OCI-LY3 (cell line): ENCODE measurements at regions not wholly inside any gene's neighbourhood (a gene's known extent, or its start where the extent isn't known, plus 50 kb on each side); places are given as distances from the start of the nearest gene placed in this dataset.

ENCODE experiments used
- H2AFZ ChIP-seq: fragments of 200-600, 300-600 bp; shearing (Covaris generic); 2 replicates; pipeline ENCODE4 v1.6.0; 2014; ENCODE audit warnings: antibody characterized with exemption, low read depth, low read length
- H3K27ac ChIP-seq: fragments of 200-600, 300-600 bp; sonication (generic); 2 replicates; pipeline ENCODE4 v1.5.1; 2014; ENCODE audit warnings: mild to moderate bottlenecking, low read length, moderate library complexity, mixed read lengths
- H3K27me3 ChIP-seq: fragments of 200-600, 300-600 bp; sonication (generic); 2 replicates; pipeline ENCODE4 v1.6.1; 2014; ENCODE audit warnings: low read depth, low read length, mixed read lengths
- H3K36me3 ChIP-seq: fragments of 200-600, 300-600 bp; sonication (generic); replicated peaks from 2 replicates; pipeline ENCODE3; 2014; ENCODE audit warnings: low read depth, low read length, mixed read lengths
- H3K4me1 ChIP-seq: fragments of 300-600, 200-600 bp; sonication (generic); 2 replicates; pipeline ENCODE4 v1.6.1; 2014; ENCODE audit warnings: low read length, mixed read lengths
- H3K4me2 ChIP-seq: fragments of 200-600, 300-600 bp; sonication (generic); 2 replicates; pipeline ENCODE4 v1.6.1; 2014; ENCODE audit warnings: low read length, mixed read lengths
- H3K4me3 ChIP-seq: fragments of 300-600, 200-600 bp; sonication (generic); 2 replicates; pipeline ENCODE4 v1.5.1; 2014; ENCODE audit warnings: antibody characterized with exemption, mild to moderate bottlenecking, low read length, moderate library complexity
- H3K79me2 ChIP-seq: fragments of 300-600, 200-600 bp; shearing (Covaris generic); 2 replicates; pipeline ENCODE4 v1.6.1; 2014; ENCODE audit warnings: mild to moderate bottlenecking, low read length, mixed read lengths
- H3K9ac ChIP-seq: fragments of 300-600, 200-600 bp; shearing (Covaris generic); 2 replicates; pipeline ENCODE4 v1.6.0; 2014; ENCODE audit warnings: mild to moderate bottlenecking, low read length, moderate library complexity
- H3K9me3 ChIP-seq: fragments of 200-600, 300-600 bp; shearing (Covaris generic); 2 replicates; pipeline ENCODE4 v1.6.1; 2014; ENCODE audit warnings: low read length, mixed read lengths; ENCODE audit not compliant: insufficient read depth
- H4K20me1 ChIP-seq: fragments of 200-600, 300-600 bp; sonication (generic); 2 replicates; pipeline ENCODE4 v1.6.1; 2016; ENCODE audit warnings: low read length, mixed read lengths; ENCODE audit not compliant: insufficient read depth
- EZH2phosphoT487 ChIP-seq: fragments of 200-600 bp; shearing (Covaris generic); IDR thresholded peaks from 2 replicates; pipeline ENCODE4 v1.6.1; 2018; ENCODE audit warnings: antibody characterized with exemption, mixed run types, low read depth
- TF ChIP-seq, protein P1 (sequence below): fragments of 200-600, 300-600 bp; sonication (generic); IDR thresholded peaks from 2 replicates; pipeline ENCODE4 v1.5.1; 2014; ENCODE audit warnings: antibody characterized with exemption, low read length, low read depth

- H3K79me2 ChIP-seq, result no peaks in the 10 kb centered on the region
- no peaks in the 10 kb centered on the region for H3K9me3 ChIP-seq
- no peaks in the 10 kb centered on the region for H3K36me3 ChIP-seq
- H3K4me3 ChIP-seq, result no peak overlapping the region
- no peak overlapping the region for H3K9ac ChIP-seq
- H4K20me1 ChIP-seq, result no peaks in the 10 kb centered on the region
- no peaks in the 10 kb centered on the region for H3K4me1 ChIP-seq
- H3K27ac ChIP-seq, result no peak overlapping the region
- no peak overlapping the region for H3K4me2 ChIP-seq
- peaks cover 29% of the 10 kb centered on the region for H3K27me3 ChIP-seq
- H2AFZ ChIP-seq, result no peak overlapping the region
- TF ChIP-seq, protein P1, sequence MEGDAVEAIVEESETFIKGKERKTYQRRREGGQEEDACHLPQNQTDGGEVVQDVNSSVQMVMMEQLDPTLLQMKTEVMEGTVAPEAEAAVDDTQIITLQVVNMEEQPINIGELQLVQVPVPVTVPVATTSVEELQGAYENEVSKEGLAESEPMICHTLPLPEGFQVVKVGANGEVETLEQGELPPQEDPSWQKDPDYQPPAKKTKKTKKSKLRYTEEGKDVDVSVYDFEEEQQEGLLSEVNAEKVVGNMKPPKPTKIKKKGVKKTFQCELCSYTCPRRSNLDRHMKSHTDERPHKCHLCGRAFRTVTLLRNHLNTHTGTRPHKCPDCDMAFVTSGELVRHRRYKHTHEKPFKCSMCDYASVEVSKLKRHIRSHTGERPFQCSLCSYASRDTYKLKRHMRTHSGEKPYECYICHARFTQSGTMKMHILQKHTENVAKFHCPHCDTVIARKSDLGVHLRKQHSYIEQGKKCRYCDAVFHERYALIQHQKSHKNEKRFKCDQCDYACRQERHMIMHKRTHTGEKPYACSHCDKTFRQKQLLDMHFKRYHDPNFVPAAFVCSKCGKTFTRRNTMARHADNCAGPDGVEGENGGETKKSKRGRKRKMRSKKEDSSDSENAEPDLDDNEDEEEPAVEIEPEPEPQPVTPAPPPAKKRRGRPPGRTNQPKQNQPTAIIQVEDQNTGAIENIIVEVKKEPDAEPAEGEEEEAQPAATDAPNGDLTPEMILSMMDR, result no peak
- TF ChIP-seq EZH2phosphoT487, result no peak
Measured at GRCh38 chr1:209444961-209445360, 138.6 kb upstream of the CAMK1G start.

DNA sequence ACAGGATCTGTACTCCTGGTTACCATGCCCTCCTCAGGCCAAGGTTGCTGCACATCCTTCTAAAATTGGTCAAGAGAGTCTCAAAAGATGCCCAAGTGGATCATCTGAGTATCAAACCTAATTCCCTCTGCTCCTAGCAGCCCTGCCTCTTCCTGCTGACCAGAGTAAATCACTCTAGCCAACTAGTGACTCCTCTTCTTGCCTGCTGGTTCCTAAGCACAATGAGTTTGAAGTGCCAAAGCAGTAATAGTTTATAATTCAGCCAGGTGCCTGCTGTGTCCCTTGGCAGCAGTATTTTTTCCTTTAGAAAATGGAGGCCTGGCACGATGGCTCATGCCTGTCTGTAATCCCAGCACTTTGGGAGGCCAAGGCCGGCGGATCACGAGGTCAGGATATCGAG, 137.9 kb upstream of the CAMK1G start:
- Histone ChIP-seq H3K36me3 (no peaks in the 10 kb centered on the region), H3K4me1 (no peaks in the 10 kb centered on the region), H3K27me3 (peaks cover 29% of the 10 kb centered on the region), H3K4me2 (no peak overlapping the region), H3K9ac (no peak overlapping the region), H3K9me3 (no peaks in the 10 kb centered on the region), H2AFZ (no peak overlapping the region), H3K27ac (no peak overlapping the region), H4K20me1 (no peaks in the 10 kb centered on the region), H3K79me2 (no peaks in the 10 kb centered on the region), H3K4me3 (no peak overlapping the region)
- no peak for TF ChIP-seq EZH2phosphoT487
- TF ChIP-seq, protein P1, result no peak

GRCh38 chr1:209446356-209446755, 137.2 kb upstream of the CAMK1G start:
- H3K4me3 ChIP-seq, result no peak overlapping the region
- no peak overlapping the region for H3K9ac ChIP-seq
- H3K4me1 ChIP-seq, result no peaks in the 10 kb centered on the region
- no peak overlapping the region for H3K4me2 ChIP-seq
- no peak overlapping the region for H2AFZ ChIP-seq
- peaks cover 22% of the 10 kb centered on the region for H3K27me3 ChIP-seq
- H3K36me3 ChIP-seq, result no peaks in the 10 kb centered on the region
- no peaks in the 10 kb centered on the region for H3K79me2 ChIP-seq
- no peaks in the 10 kb centered on the region for H3K9me3 ChIP-seq
- H4K20me1 ChIP-seq, result no peaks in the 10 kb centered on the region
- TF ChIP-seq EZH2phosphoT487, result no peak
- TF ChIP-seq, protein P1, result no peak
- H3K27ac ChIP-seq, result no peak overlapping the region

- TF ChIP-seq EZH2phosphoT487, result no peak
- TF ChIP-seq, protein P1, result no peak
- no peak overlapping the region for H3K27ac ChIP-seq
- no peaks in the 10 kb centered on the region for H3K36me3 ChIP-seq
- H3K4me2 ChIP-seq, result no peak overlapping the region
- no peaks in the 10 kb centered on the region for H3K9me3 ChIP-seq
- no peaks in the 10 kb centered on the region for H4K20me1 ChIP-seq
- no peaks in the 10 kb centered on the region for H3K4me1 ChIP-seq
- peaks cover 24% of the 10 kb centered on the region for H3K27me3 ChIP-seq
- no peak overlapping the region for H3K9ac ChIP-seq
- no peak overlapping the region for H3K4me3 ChIP-seq
- no peak overlapping the region for H2AFZ ChIP-seq
- no peaks in the 10 kb centered on the region for H3K79me2 ChIP-seq
Measured at GRCh38 chr1:209454340-209454994, 129.0 kb upstream of the CAMK1G start.
